NCI-H146 treated with DMSO at 0.1 percent for 48 hours (cell line): ENCODE measurements at regions not wholly inside any gene's neighbourhood (a gene's known extent, or its start where the extent isn't known, plus 50 kb on each side); places are given as distances from the start of the nearest gene placed in this dataset.
"Not testable (repeated sequence)": the region's sequence is repeated elsewhere in the genome, so short reads cannot be mapped to it uniquely, and the experiment has no call there.

Experiments
- DNase-seq: peaks from one replicate; lab custom pipeline; 2025; ENCODE audit not compliant: unreplicated experiment; lab: John Stamatoyannopoulos, UW

GRCh38 chr5:118303296-118303695, 685.1 kb downstream of the DTWD2 start:
- no peak for DNase-seq

- no peak for DNase-seq
Measured at GRCh38 chr5:118302786-118303185, 685.6 kb downstream of the DTWD2 start.

DNA sequence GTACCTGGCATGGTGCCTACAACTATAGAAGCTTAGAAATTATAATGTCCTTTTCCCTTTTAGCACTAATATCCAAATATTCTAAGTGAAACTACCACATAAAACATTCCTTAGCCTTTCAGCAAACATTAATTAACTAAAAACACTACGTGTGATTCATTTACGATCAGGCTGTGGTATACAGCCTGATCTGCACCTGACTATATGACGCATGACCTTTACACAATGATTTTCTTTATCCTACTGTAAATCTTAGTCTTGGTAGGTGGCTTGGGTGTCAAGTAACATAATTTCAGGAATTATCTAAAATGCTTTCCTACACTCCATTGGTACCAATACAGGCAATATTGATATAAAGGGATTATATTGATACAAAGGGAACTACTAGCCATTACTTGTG, 686.7 kb downstream of the DTWD2 start:
- peak; percentile 4 for DNase-seq

GRCh38 chr5:118295045-118295444, 693.3 kb downstream of the DTWD2 start:
- no peak for DNase-seq

GRCh38 chr5:118293378-118293777, 695.0 kb downstream of the DTWD2 start:
- no peak for DNase-seq

DNA sequence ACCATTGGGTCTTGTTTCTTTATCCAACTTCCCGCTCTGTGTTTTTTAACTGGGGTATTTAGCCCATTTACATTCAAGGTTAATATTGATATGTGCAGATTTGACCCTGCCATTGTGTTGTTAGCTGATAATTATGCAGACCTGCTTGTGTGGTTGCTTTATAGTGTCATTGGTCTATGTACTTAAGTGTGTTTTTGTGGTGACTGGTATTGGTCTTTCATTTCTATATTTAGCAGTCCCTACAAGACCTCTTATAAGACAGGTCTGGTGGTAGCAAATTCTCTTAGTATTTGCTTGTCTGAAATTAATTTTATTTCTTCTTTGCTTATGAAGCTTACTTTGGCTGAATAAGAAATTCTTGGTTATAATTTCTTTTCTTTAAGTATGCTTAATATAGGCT, 698.1 kb downstream of the DTWD2 start:
- no peak for DNase-seq

DNA sequence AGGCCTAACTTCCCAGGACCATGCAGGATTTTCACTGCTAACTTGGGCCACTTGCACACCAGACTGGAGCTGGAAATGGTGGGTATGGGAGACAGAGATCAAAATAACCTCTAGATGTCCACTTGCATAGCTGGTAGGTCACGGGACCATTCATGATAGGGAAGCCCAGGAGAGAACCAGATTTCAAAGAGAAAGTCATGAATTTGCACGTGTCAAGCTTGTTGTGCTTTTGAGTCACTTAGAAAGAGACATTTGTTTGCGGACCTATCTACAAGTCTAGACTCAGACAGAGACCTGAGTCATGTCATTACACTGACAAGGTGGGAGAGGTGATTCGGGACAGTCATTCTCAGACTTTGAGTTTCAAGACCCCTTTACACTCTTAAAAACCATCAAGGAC, 704.1 kb downstream of the DTWD2 start:
- DNase-seq, result not testable (repeated sequence)

- DNase-seq, result not testable (repeated sequence)
Measured at GRCh38 chr5:118282480-118283038, 705.8 kb downstream of the DTWD2 start.

DNA sequence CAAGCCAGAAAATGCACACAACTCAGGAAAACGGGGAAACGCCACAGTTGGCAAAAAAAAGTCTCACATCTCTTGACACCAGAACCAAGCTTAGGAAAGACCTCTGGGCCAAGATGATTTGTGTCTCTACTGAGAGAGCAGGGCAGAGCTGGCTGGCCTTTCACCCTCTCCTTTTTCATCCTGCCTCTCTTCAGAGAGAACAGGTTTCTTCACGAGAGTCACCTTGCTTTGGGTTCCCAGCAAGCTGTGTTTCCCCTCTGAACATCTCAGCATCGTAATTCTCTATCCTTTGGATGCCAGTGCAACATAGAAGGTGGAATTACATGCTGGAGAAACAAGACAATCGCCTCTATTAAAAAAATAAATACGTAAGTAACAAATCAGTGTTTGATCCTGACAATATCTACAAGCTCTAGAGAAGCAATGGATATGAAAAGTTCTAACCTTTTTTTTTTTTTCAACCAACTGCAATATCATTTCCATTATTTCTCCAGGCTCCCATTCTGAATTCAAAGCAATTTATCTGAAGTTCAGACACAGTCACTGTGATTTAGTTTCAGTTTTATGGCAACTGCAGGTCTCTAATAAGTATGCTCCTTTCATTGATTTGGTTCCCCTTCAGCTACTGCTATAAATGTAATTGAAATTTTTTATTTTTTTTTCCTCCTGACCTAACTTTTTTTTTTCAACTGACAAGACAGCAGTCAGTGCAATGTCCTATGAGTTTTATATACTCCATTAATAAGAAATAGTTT, 708.6 kb downstream of the DTWD2 start:
- peak; percentile 5 for DNase-seq

DNA sequence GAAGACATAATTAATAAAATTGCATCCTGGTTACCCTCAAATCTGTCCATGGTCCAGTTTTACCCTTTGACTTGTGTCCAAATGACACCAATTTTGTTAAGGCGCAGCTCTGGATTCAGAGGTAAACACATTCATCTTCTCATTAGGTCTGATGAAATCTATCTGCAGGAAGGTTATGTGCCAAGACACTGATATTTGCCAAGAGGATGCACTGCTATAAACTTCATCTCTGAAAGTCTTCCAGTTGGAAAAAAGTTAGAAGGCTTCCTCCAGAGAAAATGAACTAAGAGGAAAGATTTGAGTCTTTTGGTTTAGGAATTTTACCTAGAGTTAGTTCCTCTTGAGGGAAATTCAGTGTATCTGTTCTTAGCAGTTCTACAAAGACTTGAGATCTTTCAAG, 717.8 kb downstream of the DTWD2 start:
- DNase-seq, result no peak

GRCh38 chr5:118258223-118258622, 730.1 kb downstream of the DTWD2 start:
- DNase-seq, result no peak

GRCh38 chr5:118257066-118257465, 731.3 kb downstream of the DTWD2 start:
- DNase-seq, result no peak

DNA sequence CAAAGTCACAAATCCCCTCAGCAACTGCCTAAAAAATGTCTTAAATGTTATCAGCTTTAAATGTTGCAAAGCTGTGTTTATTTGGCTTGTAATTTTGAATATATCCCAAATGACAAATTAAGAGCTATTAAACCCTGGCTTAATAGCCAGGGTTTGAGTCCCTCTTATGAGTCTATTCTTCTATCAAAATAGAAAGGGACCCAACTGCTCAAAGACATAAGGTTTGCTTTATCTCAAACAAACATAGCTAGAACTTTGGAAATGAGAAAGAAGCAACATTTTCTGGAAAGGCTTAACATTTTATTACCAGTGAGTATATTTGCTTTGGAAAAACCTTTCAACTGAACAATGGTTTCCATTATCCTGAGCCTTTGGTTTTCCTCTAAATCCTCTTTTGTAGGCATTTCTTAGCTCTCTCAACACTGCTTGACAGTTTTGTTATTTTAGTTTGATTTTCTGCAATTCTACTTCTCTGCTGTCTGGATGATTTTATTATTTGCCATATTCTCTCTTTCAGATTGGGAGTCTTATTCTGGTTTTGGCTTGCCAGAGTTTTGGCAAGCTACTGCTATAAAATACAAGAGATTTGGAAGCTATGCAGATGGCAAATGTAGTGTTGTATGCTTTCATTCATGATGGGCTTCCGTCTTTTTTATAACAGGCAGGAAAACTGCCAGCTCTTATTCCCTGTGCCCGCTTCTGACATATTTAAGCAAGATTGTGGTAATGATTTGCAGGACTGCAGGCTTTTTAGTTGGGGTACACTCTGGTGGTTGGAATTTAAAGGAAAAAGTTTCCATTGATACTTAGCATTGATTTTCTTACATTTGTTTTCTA, 734.9 kb downstream of the DTWD2 start:
- no peak for DNase-seq

GRCh38 chr5:118249386-118249785, 739.0 kb downstream of the DTWD2 start:
- DNase-seq, result no peak

GRCh38 chr5:118247458-118247857, 740.9 kb downstream of the DTWD2 start:
- DNase-seq, result no peak

DNA sequence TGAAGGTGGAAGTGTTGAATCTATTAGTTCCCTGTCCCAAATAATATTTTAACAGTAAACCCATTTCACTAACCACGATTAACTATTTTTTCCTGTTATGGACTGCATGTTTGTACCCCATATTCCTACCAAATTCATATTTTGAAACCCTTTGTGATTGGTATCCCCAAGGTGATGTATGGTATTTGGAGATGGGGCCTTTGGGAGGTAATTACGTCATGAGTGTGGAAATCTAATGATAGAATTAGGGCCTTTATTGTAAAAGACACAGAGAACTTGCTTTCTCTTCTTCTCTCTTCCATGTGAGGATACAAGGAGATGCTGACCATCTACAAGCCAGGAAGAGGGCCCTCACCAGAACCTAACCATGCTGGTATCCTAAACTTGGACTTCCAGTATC, 744.7 kb downstream of the DTWD2 start:
- no peak for DNase-seq

DNA sequence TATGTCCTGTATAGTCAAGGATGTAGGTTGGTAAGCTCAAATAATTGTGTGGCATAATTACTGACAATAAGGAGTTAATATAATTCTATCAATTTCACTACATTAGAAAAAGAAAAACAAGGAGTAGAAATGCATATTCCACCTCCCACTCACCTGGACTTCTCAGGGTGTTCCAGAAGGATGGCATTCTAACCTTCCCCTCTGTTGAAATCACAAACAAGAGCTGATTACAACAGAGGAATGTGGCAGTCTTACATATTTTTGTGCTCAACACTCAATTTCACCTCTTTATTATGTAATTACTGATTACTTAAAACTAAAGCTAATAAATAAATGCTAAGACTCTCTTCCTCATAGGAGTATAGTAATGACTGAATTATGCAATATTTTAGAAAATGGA, 745.3 kb downstream of the DTWD2 start:
- no peak for DNase-seq

GRCh38 chr5:118236108-118236849, 752.1 kb downstream of the DTWD2 start:
- no peak for DNase-seq

DNA sequence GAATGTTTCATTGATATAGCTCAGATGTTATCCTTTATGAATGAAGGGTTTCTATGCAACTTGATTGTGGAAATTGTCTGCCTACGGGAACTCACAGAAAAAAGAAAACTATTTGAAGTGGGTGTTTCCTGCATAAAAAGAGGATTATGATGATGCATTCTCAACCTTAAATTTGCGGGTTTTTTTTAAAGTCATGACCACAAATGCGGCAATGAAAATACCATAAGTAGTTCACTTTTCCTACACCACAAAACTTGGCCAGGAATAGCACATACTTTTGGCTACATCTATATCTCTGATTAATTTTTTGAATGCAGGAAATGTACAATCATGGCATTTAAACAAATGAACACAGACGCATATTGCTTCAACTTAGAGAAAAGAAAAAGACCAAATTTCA, 754.7 kb downstream of the DTWD2 start:
- DNase-seq, result no peak

DNA sequence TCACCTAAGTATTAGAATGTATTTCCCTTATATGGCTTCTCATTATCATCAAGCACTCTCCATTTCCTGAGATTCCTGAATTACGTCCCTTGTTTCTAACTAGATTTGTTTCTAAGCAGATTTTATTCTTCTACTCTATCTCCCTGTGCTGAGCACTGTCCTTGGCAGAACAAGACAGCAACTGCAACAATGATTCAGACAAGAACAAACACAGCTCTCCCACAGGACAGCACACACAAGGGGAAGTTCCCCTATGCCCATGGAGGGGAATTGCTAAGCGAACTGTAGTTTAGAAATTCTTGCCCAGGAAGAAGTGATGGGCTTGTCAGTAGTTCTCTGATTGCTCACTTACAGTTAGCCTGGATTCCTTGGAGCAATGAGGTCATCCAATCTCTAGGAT, 759.9 kb downstream of the DTWD2 start:
- no peak for DNase-seq

GRCh38 chr5:118224546-118224945, 763.8 kb downstream of the DTWD2 start:
- no peak for DNase-seq
